Astrocyte of the cerebellum (primary cell): ENCODE measurements at regions not wholly inside any gene's neighbourhood (a gene's known extent, or its start where the extent isn't known, plus 50 kb on each side); places are given as distances from the start of the nearest gene placed in this dataset.

Experiments used
- DNase-seq: peaks from one replicate; pipeline ENCODE4 v3.0.0-alpha.2; 2011; ENCODE audit warnings: low read depth
- H3K4me3 ChIP-seq: 2 replicates; pipeline ENCODE4 v1.5.1; 2011; ENCODE audit warnings: mild to moderate bottlenecking, low read depth, low read length, moderate library complexity
- in situ Hi-C: cut with HindIII; loops from 2 replicates; pipeline ENCODE4 v1.10.0; 2017; ENCODE audit warnings: low sequenced_read_pairs
- TF ChIP-seq, protein P1 (sequence below): IDR thresholded peaks from 2 replicates; pipeline ENCODE4 v1.5.1; 2012; ENCODE audit warnings: low read length, low read depth, moderate library complexity, mild to moderate bottlenecking; ENCODE audit errors: missing control alignments

DNA sequence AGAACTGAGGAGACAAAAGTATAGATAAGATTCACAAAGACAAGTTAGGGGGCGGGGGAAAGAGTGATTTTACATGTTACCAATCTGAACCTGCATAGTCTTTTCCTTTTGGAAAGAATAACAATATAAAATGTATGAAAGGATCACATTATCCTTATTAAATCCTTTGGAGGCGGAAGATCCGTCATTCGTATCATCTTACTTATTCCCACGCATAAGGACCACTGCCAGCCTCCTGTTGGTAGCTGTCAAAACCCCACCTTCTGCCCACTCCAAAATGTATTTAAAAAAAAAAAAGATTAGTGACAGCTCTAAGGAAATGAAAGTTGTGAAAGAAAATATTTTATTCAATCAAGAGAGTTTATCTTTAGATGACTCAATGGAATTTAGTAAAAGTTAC lies 821.0 kb upstream of the CELF2 start:
- H3K4me3 ChIP-seq = no peak overlapping the region
- no peak for DNase-seq
- TF ChIP-seq, protein P1, sequence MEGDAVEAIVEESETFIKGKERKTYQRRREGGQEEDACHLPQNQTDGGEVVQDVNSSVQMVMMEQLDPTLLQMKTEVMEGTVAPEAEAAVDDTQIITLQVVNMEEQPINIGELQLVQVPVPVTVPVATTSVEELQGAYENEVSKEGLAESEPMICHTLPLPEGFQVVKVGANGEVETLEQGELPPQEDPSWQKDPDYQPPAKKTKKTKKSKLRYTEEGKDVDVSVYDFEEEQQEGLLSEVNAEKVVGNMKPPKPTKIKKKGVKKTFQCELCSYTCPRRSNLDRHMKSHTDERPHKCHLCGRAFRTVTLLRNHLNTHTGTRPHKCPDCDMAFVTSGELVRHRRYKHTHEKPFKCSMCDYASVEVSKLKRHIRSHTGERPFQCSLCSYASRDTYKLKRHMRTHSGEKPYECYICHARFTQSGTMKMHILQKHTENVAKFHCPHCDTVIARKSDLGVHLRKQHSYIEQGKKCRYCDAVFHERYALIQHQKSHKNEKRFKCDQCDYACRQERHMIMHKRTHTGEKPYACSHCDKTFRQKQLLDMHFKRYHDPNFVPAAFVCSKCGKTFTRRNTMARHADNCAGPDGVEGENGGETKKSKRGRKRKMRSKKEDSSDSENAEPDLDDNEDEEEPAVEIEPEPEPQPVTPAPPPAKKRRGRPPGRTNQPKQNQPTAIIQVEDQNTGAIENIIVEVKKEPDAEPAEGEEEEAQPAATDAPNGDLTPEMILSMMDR = no peak
- in situ Hi-C loops = no loop called here

DNA sequence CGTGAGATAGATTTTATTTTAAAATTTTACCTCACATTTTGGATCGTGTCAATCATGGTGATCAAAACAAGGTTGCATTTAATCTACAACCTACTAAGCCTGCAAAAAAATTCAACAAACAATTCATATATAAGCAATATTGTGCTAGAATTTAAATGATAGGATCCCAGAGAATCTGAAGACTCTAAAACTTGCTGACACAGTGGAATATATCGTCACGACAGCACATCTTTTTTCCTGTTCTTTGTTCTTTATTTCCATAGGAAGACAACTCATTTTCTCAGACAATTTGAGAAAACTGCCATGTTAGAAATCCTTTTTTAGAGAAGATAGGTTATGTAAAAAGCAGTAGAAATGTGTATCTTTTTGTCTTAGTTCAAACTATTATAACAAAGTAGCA lies 820.2 kb upstream of the CELF2 start:
- in situ Hi-C loops = no loop called here
- no peak overlapping the region for H3K4me3 ChIP-seq
- TF ChIP-seq, protein P1 = no peak
- no peak for DNase-seq

DNA sequence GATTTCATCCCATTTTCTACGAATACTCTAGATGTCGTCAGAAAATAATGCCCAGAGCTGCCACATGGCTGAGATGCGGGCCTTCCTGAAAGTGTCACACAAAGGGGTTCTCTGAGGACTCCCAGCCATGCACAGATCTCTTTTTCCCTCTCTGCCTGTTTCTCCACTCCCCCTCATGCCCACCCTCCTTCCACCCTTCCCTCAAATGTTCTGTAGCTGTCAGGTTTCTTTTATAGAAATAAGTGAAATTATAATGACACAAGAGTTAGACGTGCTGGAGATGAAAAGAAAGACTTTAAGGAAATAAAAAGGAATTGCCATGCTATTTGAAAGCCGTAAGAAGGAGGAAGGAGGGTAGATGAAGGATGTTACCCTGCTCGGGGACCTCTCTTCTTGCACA lies 819.3 kb upstream of the CELF2 start:
- DNase-seq = no peak
- TF ChIP-seq, protein P1 = no peak
- H3K4me3 ChIP-seq = no peak overlapping the region
- in situ Hi-C loops = no loop called here

DNA sequence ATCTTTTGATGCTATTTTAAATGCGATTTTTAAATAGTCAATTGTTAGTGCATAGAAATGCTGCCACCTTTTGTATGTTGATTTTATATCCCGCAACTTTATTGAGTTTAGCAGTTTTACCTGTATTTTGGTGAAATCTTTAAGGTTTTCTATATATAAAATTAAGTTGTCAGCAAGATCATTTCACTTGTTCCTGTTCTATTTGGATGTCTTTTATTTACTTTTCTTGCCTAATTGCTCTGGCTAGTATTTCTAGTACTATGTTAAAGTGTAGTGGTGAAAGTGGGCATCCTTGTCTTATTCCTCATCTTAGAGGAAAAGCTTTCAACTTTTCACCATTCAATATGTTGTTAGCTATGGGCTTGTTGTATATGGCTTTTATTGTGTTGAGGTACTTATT lies 813.3 kb upstream of the CELF2 start:
- DNase-seq = no peak
- H3K4me3 ChIP-seq = no peak overlapping the region
- in situ Hi-C loops = no loop called here
- TF ChIP-seq, protein P1 = no peak

DNA sequence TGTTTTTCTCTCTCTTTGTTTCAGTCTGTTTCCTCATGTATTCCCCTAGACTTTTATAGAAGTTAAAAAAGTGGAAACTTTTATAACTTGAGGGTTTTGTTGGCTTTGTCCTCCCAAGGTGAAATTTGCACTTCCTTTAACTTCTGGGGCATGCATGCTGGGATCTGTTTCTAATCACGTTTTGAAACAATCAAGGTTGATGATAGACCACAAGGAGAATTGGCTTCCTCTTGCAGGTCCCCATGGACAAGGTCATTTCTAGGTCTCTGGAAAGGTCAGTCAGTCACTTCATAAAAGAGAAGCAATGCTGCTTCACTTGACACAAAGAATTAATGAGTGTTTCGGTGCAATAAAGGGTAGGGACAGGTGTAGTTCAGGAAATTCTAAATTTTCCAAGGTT lies 811.8 kb upstream of the CELF2 start:
- in situ Hi-C loops = no loop called here
- no peak overlapping the region for H3K4me3 ChIP-seq
- TF ChIP-seq, protein P1 = no peak
- no peak for DNase-seq

DNA sequence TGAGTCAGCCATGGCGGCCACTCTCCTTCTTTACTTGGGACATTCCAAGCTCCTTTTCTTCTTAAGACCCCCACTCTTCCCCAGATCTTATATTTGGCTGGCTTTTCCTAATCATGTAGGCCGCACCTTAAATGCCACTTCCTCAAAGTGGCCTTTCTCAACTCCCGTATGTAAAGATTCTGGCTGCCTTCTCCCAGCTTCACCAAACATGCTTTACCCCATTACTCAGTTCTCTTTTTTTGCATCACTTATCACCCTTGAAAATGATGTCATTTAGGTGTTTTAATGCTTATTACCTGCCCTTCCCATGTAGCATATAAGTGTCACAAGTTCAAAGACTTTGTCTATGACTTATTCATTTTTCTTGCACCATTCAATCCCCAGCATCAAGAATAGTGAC lies 810.1 kb upstream of the CELF2 start:
- no peak for DNase-seq
- in situ Hi-C loops = no loop called here
- H3K4me3 ChIP-seq = no peak overlapping the region
- TF ChIP-seq, protein P1 = no peak

DNA sequence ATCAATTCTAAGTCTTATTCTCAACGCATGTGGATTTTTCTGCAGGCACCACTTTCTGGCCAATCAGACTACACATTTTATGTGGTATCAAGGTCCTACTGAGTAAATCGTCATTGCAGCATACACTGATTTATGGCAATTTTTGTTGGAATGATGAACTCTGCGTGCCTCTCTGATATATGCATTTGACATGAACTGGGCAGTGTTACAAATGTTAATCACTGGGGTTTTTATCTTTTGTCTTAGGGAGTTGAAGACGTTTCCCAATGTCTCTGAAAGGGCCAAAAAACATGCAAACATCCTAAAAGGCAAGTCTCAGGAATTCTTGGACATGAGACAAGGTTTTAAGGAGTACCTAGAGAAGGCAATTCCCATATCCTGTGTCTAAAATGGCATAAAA lies 809.5 kb upstream of the CELF2 start:
- in situ Hi-C loops = no loop called here
- TF ChIP-seq, protein P1 = no peak
- no peak for DNase-seq
- H3K4me3 ChIP-seq = no peak overlapping the region
